ENCODE measurements at regions not wholly inside any gene's neighbourhood (a gene's known extent, or its start where the extent isn't known, plus 50 kb on each side); places are given as distances from the start of the nearest gene placed in this dataset.

GRCh38 chr2:185610301-185610700 lies 128.3 kb upstream of the FSIP2 start (continued):
- TF ChIP-seq, protein P1, sequence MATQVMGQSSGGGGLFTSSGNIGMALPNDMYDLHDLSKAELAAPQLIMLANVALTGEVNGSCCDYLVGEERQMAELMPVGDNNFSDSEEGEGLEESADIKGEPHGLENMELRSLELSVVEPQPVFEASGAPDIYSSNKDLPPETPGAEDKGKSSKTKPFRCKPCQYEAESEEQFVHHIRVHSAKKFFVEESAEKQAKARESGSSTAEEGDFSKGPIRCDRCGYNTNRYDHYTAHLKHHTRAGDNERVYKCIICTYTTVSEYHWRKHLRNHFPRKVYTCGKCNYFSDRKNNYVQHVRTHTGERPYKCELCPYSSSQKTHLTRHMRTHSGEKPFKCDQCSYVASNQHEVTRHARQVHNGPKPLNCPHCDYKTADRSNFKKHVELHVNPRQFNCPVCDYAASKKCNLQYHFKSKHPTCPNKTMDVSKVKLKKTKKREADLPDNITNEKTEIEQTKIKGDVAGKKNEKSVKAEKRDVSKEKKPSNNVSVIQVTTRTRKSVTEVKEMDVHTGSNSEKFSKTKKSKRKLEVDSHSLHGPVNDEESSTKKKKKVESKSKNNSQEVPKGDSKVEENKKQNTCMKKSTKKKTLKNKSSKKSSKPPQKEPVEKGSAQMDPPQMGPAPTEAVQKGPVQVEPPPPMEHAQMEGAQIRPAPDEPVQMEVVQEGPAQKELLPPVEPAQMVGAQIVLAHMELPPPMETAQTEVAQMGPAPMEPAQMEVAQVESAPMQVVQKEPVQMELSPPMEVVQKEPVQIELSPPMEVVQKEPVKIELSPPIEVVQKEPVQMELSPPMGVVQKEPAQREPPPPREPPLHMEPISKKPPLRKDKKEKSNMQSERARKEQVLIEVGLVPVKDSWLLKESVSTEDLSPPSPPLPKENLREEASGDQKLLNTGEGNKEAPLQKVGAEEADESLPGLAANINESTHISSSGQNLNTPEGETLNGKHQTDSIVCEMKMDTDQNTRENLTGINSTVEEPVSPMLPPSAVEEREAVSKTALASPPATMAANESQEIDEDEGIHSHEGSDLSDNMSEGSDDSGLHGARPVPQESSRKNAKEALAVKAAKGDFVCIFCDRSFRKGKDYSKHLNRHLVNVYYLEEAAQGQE (IDR thresholded peaks at IDR 0.05) = no peak
- TF ChIP-seq ZSCAN20 (CRISPR knock-in tag; IDR thresholded peaks at IDR 0.05) = no peak

DNA sequence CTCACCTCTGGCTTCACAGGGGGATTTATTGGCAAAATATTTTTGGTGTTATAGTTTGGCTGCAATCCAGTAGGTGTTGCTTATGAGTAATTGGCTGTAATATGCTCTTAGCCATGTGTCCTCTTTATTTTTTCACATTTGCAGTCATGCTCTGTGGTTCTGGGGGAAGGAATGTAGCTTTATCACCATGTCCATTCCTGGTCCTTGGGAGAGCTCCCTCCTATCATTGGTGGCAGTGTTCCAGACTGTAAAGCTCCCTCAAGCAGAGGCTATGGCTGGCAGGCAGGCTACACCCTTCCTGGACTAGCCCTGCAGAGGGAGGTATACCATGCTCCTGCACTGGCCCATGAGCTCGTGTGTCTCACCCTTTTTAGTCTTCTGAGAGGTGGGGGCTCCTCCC lies 120.0 kb upstream of the FSIP2 start:
- no peak for TF ChIP-seq CHD4 (IDR thresholded peaks at IDR 0.05; ENCODE audit: borderline replicate concordance)
- TF ChIP-seq POLR2A (IDR thresholded peaks at IDR 0.05; ENCODE audit: low read length) = no peak
- TF ChIP-seq FOXS1 (CRISPR knock-in tag; IDR thresholded peaks at IDR 0.05) = no peak
- no peak for TF ChIP-seq SMC3 (IDR thresholded peaks at IDR 0.05)
- TF ChIP-seq, protein P2, sequence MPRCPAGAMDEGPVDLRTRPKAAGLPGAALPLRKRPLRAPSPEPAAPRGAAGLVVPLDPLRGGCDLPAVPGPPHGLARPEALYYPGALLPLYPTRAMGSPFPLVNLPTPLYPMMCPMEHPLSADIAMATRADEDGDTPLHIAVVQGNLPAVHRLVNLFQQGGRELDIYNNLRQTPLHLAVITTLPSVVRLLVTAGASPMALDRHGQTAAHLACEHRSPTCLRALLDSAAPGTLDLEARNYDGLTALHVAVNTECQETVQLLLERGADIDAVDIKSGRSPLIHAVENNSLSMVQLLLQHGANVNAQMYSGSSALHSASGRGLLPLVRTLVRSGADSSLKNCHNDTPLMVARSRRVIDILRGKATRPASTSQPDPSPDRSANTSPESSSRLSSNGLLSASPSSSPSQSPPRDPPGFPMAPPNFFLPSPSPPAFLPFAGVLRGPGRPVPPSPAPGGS (IDR thresholded peaks at IDR 0.05) = no peak
- no peak for TF ChIP-seq MAZ (IDR thresholded peaks at IDR 0.05; ENCODE audit: borderline replicate concordance, low read depth, low read length)
- TF ChIP-seq ZSCAN20 (CRISPR knock-in tag; IDR thresholded peaks at IDR 0.05) = no peak
- TF ChIP-seq ZFP36 (IDR thresholded peaks at IDR 0.05; ENCODE audit: borderline replicate concordance, partially characterized antibody) = no peak
- no peak for TF ChIP-seq ATOH8 (CRISPR knock-in tag; IDR thresholded peaks at IDR 0.05; ENCODE audit: low read depth)
- no peak for TF ChIP-seq HES2 (IDR thresholded peaks at IDR 0.05)
- no peak for TF ChIP-seq TFCP2L1 (CRISPR knock-in tag; IDR thresholded peaks at IDR 0.05)
- no peak for TF ChIP-seq SREBF2 (IDR thresholded peaks at IDR 0.05)
- TF ChIP-seq RAD21 (conservative IDR thresholded peaks at IDR 0.05 in 1 of 2, IDR thresholded peaks at IDR 0.05 in 1 of 2) = no peak
- TF ChIP-seq HEYL (CRISPR knock-in tag; IDR thresholded peaks at IDR 0.05) = no peak
- TF ChIP-seq KDM1A (IDR thresholded peaks at IDR 0.05; ENCODE audit: low read depth) = no peak
- no peak for TF ChIP-seq EP300 (IDR thresholded peaks at IDR 0.05)
- TF ChIP-seq, protein P3, sequence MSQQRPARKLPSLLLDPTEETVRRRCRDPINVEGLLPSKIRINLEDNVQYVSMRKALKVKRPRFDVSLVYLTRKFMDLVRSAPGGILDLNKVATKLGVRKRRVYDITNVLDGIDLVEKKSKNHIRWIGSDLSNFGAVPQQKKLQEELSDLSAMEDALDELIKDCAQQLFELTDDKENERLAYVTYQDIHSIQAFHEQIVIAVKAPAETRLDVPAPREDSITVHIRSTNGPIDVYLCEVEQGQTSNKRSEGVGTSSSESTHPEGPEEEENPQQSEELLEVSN (IDR thresholded peaks at IDR 0.05; ENCODE audit: borderline replicate concordance, low read depth) = no peak
- CTCF ChIA-PET = no interaction called here
- H3K4me1 ChIP-seq = no peaks in the 10 kb centered on the region
- no peaks in the 10 kb centered on the region for H3K9me3 ChIP-seq
- no peak for FAIRE-seq
- no peak for ATAC-seq
- DNase-seq (ENCODE audit: low read depth in 1 of 2, low spot score in 1 of 2) = no peak
- no peak overlapping the region for H3K4me2 ChIP-seq
- POLR2A ChIA-PET = no interaction called here
- 0% methylated on average over 1 of the region's 1 CpG for WGBS (ENCODE audit: missing lambda C conversion rate)
- no peak overlapping the region for H3K27ac ChIP-seq
- H3K4me3 ChIP-seq = no peak overlapping the region

DNA sequence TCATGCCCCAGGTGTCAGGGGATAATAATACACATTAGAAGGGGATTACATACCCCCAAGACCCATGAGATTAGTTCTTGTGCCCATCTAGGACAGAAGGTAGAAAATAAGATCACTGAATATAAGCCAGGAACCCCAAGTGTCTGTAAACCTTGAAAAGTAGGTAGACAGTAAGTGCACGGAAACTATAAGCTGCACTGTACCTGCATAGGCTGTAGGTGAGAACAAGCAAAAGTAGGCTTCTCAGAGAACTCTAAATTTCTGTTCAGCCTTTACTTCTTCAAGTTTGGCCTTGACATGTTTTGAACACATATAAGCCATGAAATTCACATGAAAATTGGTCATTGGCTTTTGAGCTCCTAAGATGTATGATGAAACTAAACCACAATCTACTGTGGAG lies 113.0 kb upstream of the FSIP2 start:
- 81% methylated on average over 1 of the region's 1 CpG for WGBS (ENCODE audit: missing lambda C conversion rate)
- TF ChIP-seq CHD2 (IDR thresholded peaks at IDR 0.05; ENCODE audit: low read length, partially characterized antibody) (no peak), PBX3 (IDR thresholded peaks at IDR 0.05) (no peak), MAZ (IDR thresholded peaks at IDR 0.05; ENCODE audit: borderline replicate concordance, low read depth, low read length) (no peak), NPAS2 (CRISPR knock-in tag; IDR thresholded peaks at IDR 0.05; ENCODE audit: borderline replicate concordance) (no peak), HOXB13 (CRISPR knock-in tag; IDR thresholded peaks at IDR 0.05; ENCODE audit: low read depth) (no peak), USF2 (IDR thresholded peaks at IDR 0.05) (no peak), ESRRA (IDR thresholded peaks at IDR 0.05; ENCODE audit: borderline replicate concordance, low read length) (no peak), TP53 (CRISPR knock-in tag; IDR thresholded peaks at IDR 0.05) (no peak), POLR2AphosphoS2 (conservative IDR thresholded peaks at IDR 0.05; ENCODE audit: low read length) (no peak)
- FAIRE-seq (no peak), DNase-seq (ENCODE audit: low read depth in 1 of 2, low spot score in 1 of 2) (no peak), ATAC-seq (no peak)
- no peak overlapping the region for H3K27ac ChIP-seq
- no peaks in the 10 kb centered on the region for H3K4me1 ChIP-seq
- H3K4me3 ChIP-seq = no peak overlapping the region
- no peaks in the 10 kb centered on the region for H3K9me3 ChIP-seq
- ChIA-PET CTCF (no interaction called here), POLR2A (no interaction called here)
- no peak overlapping the region for H3K4me2 ChIP-seq

All from A549 (cell line).